SU-DHL-6 (cell line): ENCODE measurements at regions not wholly inside any gene's neighbourhood (a gene's known extent, or its start where the extent isn't known, plus 50 kb on each side); places are given as distances from the start of the nearest gene placed in this dataset.

Source experiments
- EZH2phosphoT487 ChIP-seq: fragments of 200-600 bp; sonication (generic), shearing (Covaris generic); conservative IDR thresholded peaks from 2 replicates; pipeline ENCODE4 v1.6.1; 2018; ENCODE audit warnings: mild to moderate bottlenecking, antibody characterized with exemption, low read length, moderate library complexity, mixed read lengths
- TF ChIP-seq, protein P1 (sequence below): fragments of 200-600 bp; sonication (generic); IDR thresholded peaks from one replicate; pipeline ENCODE4 v1.5.1; 2017; ENCODE audit warnings: antibody characterized with exemption, mild to moderate bottlenecking, low read length, moderate library complexity; ENCODE audit not compliant: insufficient read depth, poor library complexity, severe bottlenecking

- TF ChIP-seq, protein P1, sequence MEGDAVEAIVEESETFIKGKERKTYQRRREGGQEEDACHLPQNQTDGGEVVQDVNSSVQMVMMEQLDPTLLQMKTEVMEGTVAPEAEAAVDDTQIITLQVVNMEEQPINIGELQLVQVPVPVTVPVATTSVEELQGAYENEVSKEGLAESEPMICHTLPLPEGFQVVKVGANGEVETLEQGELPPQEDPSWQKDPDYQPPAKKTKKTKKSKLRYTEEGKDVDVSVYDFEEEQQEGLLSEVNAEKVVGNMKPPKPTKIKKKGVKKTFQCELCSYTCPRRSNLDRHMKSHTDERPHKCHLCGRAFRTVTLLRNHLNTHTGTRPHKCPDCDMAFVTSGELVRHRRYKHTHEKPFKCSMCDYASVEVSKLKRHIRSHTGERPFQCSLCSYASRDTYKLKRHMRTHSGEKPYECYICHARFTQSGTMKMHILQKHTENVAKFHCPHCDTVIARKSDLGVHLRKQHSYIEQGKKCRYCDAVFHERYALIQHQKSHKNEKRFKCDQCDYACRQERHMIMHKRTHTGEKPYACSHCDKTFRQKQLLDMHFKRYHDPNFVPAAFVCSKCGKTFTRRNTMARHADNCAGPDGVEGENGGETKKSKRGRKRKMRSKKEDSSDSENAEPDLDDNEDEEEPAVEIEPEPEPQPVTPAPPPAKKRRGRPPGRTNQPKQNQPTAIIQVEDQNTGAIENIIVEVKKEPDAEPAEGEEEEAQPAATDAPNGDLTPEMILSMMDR: no peak
- no peak for TF ChIP-seq EZH2phosphoT487
These were observed 399.3 kb downstream of the AJAP1 start for GRCh38 chr1:5053744-5054143.
